Neural progenitor cell (in vitro differentiated cells): ENCODE measurements at regions not wholly inside any gene's neighbourhood (a gene's known extent, or its start where the extent isn't known, plus 50 kb on each side); places are given as distances from the start of the nearest gene placed in this dataset.

ENCODE experiments used
- EZH2 ChIP-seq: fragments of 200-600 bp; sonication (generic); IDR thresholded peaks from 2 replicates; pipeline ENCODE4 v1.6.1; 2017; ENCODE audit warnings: antibody characterized with exemption, mild to moderate bottlenecking, moderate library complexity
- TF ChIP-seq, protein P1 (sequence below): fragments of 200-600 bp; sonication (generic); IDR thresholded peaks from 2 replicates; pipeline ENCODE4 v1.5.1; 2017; ENCODE audit warnings: antibody characterized with exemption, mild to moderate bottlenecking

DNA sequence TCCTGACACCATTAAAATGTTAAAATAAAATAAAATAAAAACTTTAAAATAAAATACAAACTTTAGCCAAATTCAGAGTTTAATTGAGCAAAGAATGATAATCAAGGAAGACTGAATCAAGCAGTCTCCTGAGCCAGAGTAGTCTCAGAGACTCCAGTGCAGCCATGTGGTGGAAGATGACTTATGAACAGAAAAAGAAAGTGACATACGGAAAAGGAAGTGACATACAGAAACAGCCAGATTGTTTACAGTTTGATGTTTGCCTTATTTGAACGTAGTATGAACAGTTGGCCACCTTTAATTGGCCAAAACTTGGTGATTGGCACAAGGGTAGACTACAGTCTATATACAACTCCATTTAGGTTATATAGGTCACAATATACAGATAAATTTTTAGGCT, 787.2 kb downstream of the ADCYAP1 start:
- TF ChIP-seq, protein P1, sequence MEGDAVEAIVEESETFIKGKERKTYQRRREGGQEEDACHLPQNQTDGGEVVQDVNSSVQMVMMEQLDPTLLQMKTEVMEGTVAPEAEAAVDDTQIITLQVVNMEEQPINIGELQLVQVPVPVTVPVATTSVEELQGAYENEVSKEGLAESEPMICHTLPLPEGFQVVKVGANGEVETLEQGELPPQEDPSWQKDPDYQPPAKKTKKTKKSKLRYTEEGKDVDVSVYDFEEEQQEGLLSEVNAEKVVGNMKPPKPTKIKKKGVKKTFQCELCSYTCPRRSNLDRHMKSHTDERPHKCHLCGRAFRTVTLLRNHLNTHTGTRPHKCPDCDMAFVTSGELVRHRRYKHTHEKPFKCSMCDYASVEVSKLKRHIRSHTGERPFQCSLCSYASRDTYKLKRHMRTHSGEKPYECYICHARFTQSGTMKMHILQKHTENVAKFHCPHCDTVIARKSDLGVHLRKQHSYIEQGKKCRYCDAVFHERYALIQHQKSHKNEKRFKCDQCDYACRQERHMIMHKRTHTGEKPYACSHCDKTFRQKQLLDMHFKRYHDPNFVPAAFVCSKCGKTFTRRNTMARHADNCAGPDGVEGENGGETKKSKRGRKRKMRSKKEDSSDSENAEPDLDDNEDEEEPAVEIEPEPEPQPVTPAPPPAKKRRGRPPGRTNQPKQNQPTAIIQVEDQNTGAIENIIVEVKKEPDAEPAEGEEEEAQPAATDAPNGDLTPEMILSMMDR: no peak
- no peak for TF ChIP-seq EZH2
